ENCODE measurements at regions not wholly inside any gene's neighbourhood (a gene's known extent, or its start where the extent isn't known, plus 50 kb on each side); places are given as distances from the start of the nearest gene placed in this dataset.
A peak's percentile ranks its signal among the peaks of the same experiment; 100 is the strongest.

DNA sequence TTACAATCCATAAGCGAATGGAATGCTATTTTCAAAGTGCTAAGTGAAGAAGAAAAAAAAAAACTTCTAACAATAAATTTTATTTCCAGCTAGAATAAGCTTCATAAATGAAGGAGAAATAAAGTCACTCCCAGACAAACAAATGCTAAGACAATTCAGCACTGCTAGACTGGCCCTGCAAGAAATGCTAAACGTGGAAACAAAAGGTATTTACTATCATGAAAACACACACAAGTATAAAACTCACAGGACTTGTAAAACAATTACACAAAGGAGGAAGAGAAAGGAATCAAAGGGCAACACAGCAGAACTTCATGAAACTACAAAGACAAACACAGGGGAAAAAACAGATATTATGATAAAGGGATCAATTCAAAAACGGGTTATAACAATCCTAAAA, 85.8 kb upstream of the NELL2 start:
- no peak for FAIRE-seq

DNA sequence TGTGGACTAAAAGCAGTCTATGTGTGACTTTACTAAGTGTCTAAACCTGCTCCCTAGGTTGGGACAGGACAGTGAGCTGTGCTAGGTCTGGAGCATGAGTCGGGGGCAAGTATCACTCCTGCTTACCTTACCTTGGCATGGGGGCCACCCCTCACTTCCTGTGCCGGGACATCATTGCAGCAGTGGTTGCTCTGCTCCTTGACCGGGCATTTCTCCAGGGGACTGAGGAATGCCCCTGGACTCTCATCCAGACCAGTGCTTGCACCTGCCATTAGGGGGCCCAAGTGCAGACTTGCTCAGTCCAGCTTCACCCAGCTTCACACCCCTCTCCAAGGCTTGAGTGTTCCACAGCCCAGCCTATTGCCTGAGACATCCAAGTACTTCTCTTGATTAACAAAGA, 84.7 kb upstream of the NELL2 start:
- no peak for FAIRE-seq

DNA sequence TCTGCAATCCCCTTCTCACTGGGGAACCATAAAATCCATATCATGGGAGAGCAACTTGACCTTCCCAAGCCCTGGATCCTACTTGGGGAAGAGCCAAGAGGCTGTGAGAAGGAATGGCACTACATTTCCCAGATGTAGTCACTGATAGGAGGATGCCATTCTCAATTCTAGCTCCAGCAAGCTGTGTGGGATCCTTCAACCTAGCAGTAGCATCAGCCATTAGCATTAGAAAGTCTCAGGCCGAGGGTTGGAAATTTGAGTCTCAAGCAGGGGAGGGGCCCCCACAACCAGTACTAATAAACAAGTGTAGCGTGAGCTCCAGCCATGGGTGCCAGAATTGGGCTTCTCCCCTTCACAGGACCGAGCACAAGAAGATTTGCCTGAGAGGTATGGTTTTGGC, 84.3 kb upstream of the NELL2 start:
- no peak for FAIRE-seq

DNA sequence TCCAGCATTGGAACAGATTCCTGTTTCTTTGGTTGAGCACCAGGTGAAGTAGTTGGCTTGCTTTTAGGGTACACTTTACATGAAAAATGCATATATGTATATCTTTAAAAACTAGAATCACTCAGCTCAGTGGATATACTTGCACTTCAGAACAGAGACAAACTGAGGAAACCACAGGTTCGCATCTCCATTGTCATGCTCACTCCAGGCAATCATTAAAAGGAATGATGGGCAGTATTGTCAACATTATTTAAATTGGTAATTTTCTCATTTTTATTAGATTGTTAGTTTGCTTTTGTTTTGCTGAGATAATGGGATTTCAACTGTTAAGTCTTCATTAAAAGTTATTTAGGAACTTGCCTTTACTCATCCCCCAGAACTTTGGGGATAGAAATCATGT, 71.0 kb upstream of the NELL2 start:
- FAIRE-seq = no peak

DNA sequence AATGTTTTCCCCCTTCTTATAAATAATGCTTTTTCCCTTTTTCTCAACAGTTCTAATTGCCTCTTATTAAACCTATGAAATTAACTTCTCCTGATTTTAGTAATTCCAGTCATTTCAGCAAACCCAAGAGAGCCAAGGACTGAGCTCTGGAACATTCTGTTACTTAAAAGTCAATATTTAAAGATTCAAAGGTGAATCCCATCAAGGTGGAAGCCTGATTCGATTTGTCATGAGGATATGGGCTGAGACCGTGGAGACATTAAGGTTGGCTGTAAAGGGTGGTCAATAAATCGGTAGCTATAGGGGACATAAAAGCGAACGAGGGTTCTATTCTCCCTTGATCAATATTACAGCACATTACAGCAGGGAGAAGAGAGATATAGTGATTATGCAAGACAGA, 66.6 kb upstream of the NELL2 start:
- FAIRE-seq = no peak

DNA sequence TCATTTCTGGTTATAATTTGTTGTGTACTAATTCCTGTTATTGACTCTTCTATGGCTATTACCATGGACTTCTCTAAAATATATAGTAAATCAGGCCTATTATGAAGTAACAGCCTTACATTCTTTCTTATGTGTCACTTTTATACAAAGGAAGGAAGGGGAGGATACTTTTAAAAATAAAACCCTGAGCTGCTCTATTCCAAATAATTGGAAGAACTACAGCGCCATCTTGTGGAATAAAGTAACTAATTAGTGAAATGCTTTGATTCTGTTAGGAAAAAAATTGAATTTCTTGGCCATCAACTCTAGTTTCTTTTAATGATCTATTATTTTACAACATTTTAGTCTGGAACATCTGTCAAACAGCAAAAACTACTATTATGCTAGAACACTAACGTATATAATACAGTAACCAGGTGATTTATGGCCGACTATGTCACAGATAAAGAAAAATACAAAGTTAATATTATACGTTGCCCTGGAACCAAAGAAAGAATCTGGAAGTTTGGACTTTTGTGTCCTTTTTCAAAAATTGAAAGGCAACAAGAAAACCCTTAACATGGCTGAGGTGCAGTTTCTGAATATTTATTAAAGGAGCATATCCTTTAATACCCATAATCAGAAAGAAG, 55.0 kb upstream of the NELL2 start:
- peak; percentile 90 for FAIRE-seq

DNA sequence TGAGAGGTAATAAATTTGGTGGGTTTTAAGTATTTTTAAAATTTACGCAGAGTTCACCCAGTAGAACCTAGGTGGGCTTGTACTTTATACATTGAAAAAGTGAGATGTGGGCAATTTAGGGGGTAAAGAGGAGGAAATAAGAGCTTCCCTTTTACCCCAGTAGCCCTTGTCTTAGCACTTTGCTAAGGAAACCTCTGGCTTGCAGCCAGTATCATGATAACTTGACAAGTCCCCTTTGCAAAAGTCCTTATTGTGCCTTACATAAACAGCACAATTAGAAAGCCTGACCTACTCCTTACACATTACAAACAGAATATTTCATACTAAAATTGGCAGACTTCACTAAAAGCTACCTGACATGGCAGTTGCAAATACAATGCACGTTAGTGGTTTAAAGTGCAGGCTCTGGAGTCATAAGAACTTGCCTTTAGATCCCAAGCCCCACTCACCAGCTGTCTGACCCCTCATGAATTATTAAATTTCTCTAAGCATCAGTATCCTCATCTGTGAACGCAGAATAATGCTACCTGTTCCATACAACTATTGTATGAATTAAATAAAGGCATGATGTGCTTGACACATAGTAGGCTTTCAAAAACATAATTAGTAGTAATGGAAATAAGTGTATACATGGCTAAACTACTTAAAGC, 53.2 kb upstream of the NELL2 start:
- FAIRE-seq = no peak
